Panc1 (cell line): ENCODE measurements at regions not wholly inside any gene's neighbourhood (a gene's known extent, or its start where the extent isn't known, plus 50 kb on each side); places are given as distances from the start of the nearest gene placed in this dataset.

Source experiments
- ATAC-seq: fragments of 200-7000 bp; cut with Tn5 transposase; 2 replicates; pipeline ENCODE4 v1.9.1; 2020; ENCODE audit warnings: mild to moderate bottlenecking, moderate library complexity
- BruUV-seq: library from RNA; stranded (reverse); fragments of 400-500 nt; replicated peaks from 2 replicates; lab custom pipeline; 2021; lab: Mats Ljungman, UMichigan
- CTCF ChIA-PET: fragments of 300-600 bp; sonication (Branson Sonifier 250); formaldehyde crosslinking; loops from one replicate; lab custom pipeline; 2022; ENCODE audit warnings: antibody characterized with exemption; lab: Charles Lee
- POLR2A ChIA-PET: fragments of 300-600 bp; sonication (Branson Sonifier 250); formaldehyde crosslinking; loops from one replicate; lab custom pipeline; 2022; ENCODE audit warnings: antibody characterized with exemption; lab: Charles Lee
- DNase-seq: peaks from one replicate; pipeline ENCODE4 v3.0.0-alpha.2; 2010; ENCODE audit warnings: low read depth, low spot score
- H3K27ac ChIP-seq: 2 replicates; pipeline ENCODE4 v1.5.1; 2011; ENCODE audit warnings: mild to moderate bottlenecking, low read length, inconsistent platforms
- H3K27me3 ChIP-seq: fragments of 200-500 bp; sonication (Bioruptor generic); 2 replicates; pipeline ENCODE4 v1.6.0; 2014; ENCODE audit warnings: low read length, inconsistent platforms; ENCODE audit not compliant: control insufficient read depth, insufficient read depth
- H3K36me3 ChIP-seq: fragments of 200-500 bp; sonication (Bioruptor generic); 2 replicates; pipeline ENCODE4 v1.5.1; 2014; ENCODE audit warnings: inconsistent platforms, mild to moderate bottlenecking, low read length, moderate library complexity; ENCODE audit not compliant: control insufficient read depth, insufficient read depth
- H3K4me1 ChIP-seq: 2 replicates; pipeline ENCODE4 v1.5.1; 2011; ENCODE audit warnings: inconsistent platforms, mild to moderate bottlenecking, low read length, moderate library complexity; ENCODE audit not compliant: control insufficient read depth, insufficient read depth
- H3K4me3 ChIP-seq, 2 experiments: 2 replicates each; pipeline ENCODE4 v1.5.1; 2011 to 2012; ENCODE audit warnings: low read depth in 2 of 2, low read length in 2 of 2, mild to moderate bottlenecking in 2 of 2, inconsistent platforms in 1 of 2, moderate library complexity in 1 of 2
- H3K9me3 ChIP-seq: fragments of 200-500 bp; sonication (Bioruptor generic); 2 replicates; pipeline ENCODE4 v1.5.1; 2014; ENCODE audit warnings: low read depth, mild to moderate bottlenecking, inconsistent platforms, low read length, moderate library complexity; ENCODE audit not compliant: control insufficient read depth, insufficient read depth
- POLR2AphosphoS5 ChIP-seq: IDR thresholded peaks from 2 replicates; pipeline ENCODE4 v1.6.1; 2012; ENCODE audit warnings: mild to moderate bottlenecking, low read depth, low read length, moderate library complexity
- SIN3A ChIP-seq: IDR thresholded peaks from 2 replicates; pipeline ENCODE4 v1.6.1; 2012; ENCODE audit warnings: low read depth, mild to moderate bottlenecking, low read length, moderate library complexity, borderline replicate concordance; ENCODE audit not compliant: insufficient read depth
- TCF7L2 ChIP-seq: IDR thresholded peaks from 2 replicates; pipeline ENCODE4 v1.6.1; 2011; ENCODE audit warnings: mild to moderate bottlenecking, low read depth, low read length, inconsistent platforms
- in situ Hi-C: cut with HindIII; loops from 2 replicates; pipeline ENCODE4 v1.10.0; 2016; ENCODE audit warnings: low sequenced_read_pairs, low pct_unique_long_range_greater_than_20kb
- intact Hi-C: fragments of 100-400 bp; cut with micrococcal nuclease; formaldehyde crosslinking; loops from one replicate; pipeline ENCODE4 v1.10.0; 2022; ENCODE audit not compliant: unreplicated experiment
- TF ChIP-seq, protein P1 (sequence below), 2 experiments: IDR thresholded peaks; 2 replicates each; pipeline ENCODE4 v1.6.1; 2011 to 2012; ENCODE audit warnings: low read depth in 2 of 2, control low read depth in 1 of 2, low read length in 1 of 2, mild to moderate bottlenecking in 1 of 2, moderate library complexity in 1 of 2; ENCODE audit not compliant: insufficient read depth in 1 of 2
- TF ChIP-seq, protein P2 (sequence below): fragments of 450-650 bp; IDR thresholded peaks from 2 replicates; pipeline ENCODE4 v1.5.1; 2017; ENCODE audit warnings: mild to moderate bottlenecking

DNA sequence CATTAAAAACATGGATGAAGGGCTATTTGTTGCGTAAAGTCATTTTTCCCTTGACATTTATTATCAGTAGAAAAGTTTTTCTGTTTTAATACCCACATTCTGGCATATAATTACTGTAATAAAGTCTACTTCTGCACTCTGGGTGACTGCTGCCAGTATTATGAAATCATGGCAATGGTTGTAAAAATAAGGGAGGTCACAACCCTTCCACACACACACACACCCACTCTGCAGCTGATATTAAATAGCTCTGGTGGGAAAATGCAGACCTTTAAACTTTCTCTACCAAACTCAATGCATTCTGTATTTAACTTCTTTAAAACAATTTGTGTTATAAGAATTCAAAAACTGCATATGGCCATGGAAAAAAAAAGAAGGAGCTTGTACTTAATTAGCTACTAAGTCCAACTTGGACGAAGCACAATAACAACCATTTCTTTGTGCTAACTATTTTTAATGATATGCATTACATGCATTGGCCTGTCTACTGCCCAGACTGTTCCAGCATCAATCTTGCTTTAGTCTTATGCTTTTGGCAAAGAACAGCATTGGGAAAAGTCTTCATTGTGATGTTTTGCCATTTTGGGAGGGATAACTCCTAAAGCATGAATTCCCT is 137.6 kb upstream of the MAP3K1 start:
- no peaks in the 10 kb centered on the region for H3K9me3 ChIP-seq
- TF ChIP-seq, protein P1, sequence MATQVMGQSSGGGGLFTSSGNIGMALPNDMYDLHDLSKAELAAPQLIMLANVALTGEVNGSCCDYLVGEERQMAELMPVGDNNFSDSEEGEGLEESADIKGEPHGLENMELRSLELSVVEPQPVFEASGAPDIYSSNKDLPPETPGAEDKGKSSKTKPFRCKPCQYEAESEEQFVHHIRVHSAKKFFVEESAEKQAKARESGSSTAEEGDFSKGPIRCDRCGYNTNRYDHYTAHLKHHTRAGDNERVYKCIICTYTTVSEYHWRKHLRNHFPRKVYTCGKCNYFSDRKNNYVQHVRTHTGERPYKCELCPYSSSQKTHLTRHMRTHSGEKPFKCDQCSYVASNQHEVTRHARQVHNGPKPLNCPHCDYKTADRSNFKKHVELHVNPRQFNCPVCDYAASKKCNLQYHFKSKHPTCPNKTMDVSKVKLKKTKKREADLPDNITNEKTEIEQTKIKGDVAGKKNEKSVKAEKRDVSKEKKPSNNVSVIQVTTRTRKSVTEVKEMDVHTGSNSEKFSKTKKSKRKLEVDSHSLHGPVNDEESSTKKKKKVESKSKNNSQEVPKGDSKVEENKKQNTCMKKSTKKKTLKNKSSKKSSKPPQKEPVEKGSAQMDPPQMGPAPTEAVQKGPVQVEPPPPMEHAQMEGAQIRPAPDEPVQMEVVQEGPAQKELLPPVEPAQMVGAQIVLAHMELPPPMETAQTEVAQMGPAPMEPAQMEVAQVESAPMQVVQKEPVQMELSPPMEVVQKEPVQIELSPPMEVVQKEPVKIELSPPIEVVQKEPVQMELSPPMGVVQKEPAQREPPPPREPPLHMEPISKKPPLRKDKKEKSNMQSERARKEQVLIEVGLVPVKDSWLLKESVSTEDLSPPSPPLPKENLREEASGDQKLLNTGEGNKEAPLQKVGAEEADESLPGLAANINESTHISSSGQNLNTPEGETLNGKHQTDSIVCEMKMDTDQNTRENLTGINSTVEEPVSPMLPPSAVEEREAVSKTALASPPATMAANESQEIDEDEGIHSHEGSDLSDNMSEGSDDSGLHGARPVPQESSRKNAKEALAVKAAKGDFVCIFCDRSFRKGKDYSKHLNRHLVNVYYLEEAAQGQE (IDR thresholded peaks at IDR 0.05; ENCODE audit: insufficient read depth in 1 of 2, low read depth in 2 of 2, low read length in 1 of 2) = no peak
- TF ChIP-seq POLR2AphosphoS5 (no peak), SIN3A (no peak), TCF7L2 (no peak)
- TF ChIP-seq, protein P2, sequence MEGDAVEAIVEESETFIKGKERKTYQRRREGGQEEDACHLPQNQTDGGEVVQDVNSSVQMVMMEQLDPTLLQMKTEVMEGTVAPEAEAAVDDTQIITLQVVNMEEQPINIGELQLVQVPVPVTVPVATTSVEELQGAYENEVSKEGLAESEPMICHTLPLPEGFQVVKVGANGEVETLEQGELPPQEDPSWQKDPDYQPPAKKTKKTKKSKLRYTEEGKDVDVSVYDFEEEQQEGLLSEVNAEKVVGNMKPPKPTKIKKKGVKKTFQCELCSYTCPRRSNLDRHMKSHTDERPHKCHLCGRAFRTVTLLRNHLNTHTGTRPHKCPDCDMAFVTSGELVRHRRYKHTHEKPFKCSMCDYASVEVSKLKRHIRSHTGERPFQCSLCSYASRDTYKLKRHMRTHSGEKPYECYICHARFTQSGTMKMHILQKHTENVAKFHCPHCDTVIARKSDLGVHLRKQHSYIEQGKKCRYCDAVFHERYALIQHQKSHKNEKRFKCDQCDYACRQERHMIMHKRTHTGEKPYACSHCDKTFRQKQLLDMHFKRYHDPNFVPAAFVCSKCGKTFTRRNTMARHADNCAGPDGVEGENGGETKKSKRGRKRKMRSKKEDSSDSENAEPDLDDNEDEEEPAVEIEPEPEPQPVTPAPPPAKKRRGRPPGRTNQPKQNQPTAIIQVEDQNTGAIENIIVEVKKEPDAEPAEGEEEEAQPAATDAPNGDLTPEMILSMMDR = no peak
- no TSS peak for BruUV-seq
- no peaks in the 10 kb centered on the region for H3K4me1 ChIP-seq
- H3K36me3 ChIP-seq = no peaks in the 10 kb centered on the region
- no peak overlapping the region for H3K4me3 ChIP-seq
- peaks cover 10% of the 10 kb centered on the region; the same call in 1 of the 2 replicates for H3K27me3 ChIP-seq
- DNase-seq = no peak
- CTCF ChIA-PET = no interaction called here
- POLR2A ChIA-PET = no interaction called here
- no peak overlapping the region for H3K27ac ChIP-seq
- no peak for ATAC-seq
- in situ Hi-C loops (no loop called here), intact Hi-C loops (no loop called here)

DNA sequence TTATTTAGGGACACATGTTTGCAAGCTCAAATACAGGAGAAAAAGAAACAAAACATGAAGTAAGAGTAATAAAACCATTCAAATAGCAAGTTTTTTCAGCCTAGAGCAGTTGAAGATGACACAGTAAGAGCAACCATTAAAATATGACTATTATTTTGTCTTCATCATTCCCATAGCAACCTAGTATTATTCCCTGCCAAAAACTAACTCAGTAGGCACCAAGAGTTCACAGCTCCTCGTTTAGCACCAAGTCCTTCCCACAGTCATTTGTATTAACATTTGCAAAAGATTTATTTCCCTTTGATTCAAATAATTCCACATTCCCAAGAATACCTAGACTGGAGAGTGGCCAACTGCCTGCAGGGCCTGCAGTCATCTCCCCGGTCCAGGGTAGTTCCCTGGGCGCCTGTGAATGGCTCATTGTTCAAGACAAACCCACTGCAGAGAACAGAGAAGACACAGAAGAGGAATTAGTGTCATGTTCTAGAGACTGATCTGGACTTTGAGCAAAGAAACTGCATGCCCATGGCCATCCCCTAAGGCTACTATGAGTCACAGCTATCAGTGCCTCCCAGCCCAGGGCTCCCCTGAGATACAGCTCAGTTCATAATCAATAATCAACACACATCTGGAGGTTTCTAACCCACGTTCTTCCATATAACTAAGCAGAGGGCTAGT is 139.1 kb upstream of the MAP3K1 start:
- Histone ChIP-seq H3K4me1 (no peaks in the 10 kb centered on the region), H3K4me3 (no peak overlapping the region), H3K36me3 (no peaks in the 10 kb centered on the region), H3K9me3 (no peaks in the 10 kb centered on the region), H3K27ac (no peak overlapping the region), H3K27me3 (peaks cover 8% of the 10 kb centered on the region; the same call in 1 of the 2 replicates)
- no peak for DNase-seq
- in situ Hi-C loops = no loop called here
- no TSS peak for BruUV-seq
- TF ChIP-seq, protein P2 = no peak
- no peak for TF ChIP-seq TCF7L2
- TF ChIP-seq, protein P1 (IDR thresholded peaks at IDR 0.05; ENCODE audit: insufficient read depth in 1 of 2, low read depth in 2 of 2, low read length in 1 of 2) = no peak
- no peak for TF ChIP-seq SIN3A
- CTCF ChIA-PET = no interaction called here
- intact Hi-C loops = no loop called here
- POLR2A ChIA-PET = no interaction called here
- no peak for ATAC-seq
